GM23248 (cell line): ENCODE measurements at regions not wholly inside any gene's neighbourhood (a gene's known extent, or its start where the extent isn't known, plus 50 kb on each side); places are given as distances from the start of the nearest gene placed in this dataset.

ENCODE experiments used
- DNase-seq: peaks from one replicate; pipeline ENCODE4 v3.0.0-alpha.2; 2015
- H2AFZ ChIP-seq: fragments of 200-600 bp; sonication (generic); 2 replicates; pipeline ENCODE4 v1.6.1; 2016; ENCODE audit warnings: antibody characterized with exemption
- H3F3A ChIP-seq: fragments of 200-600 bp; sonication (generic); 2 replicates; pipeline ENCODE4 v1.6.1; 2016; ENCODE audit warnings: mild to moderate bottlenecking, antibody characterized with exemption, mixed run types; ENCODE audit not compliant: insufficient read depth
- H3K27ac ChIP-seq: fragments of 200-600 bp; sonication (generic); 2 replicates; pipeline ENCODE4 v1.5.1; 2016; ENCODE audit warnings: mild to moderate bottlenecking
- H3K27me3 ChIP-seq: fragments of 200-600 bp; sonication (generic); replicated peaks from 2 replicates; pipeline ENCODE4 v1.6.1; 2016; ENCODE audit warnings: mild to moderate bottlenecking; ENCODE audit not compliant: insufficient read depth
- H3K36me3 ChIP-seq: fragments of 200-600 bp; sonication (generic); 2 replicates; pipeline ENCODE4 v1.6.1; 2016; ENCODE audit warnings: low read depth, mild to moderate bottlenecking
- H3K4me1 ChIP-seq: fragments of 200-600 bp; sonication (generic); 2 replicates; pipeline ENCODE4 v1.6.1; 2016; ENCODE audit warnings: mild to moderate bottlenecking; ENCODE audit not compliant: insufficient read depth
- H3K4me2 ChIP-seq: fragments of 200-600 bp; sonication (generic); one replicate; pipeline ENCODE4 v1.6.1; 2016; ENCODE audit warnings: mild to moderate bottlenecking; ENCODE audit not compliant: unreplicated experiment
- H3K4me3 ChIP-seq: fragments of 200-600 bp; sonication (generic); 2 replicates; pipeline ENCODE4 v1.5.1; 2016; ENCODE audit warnings: mild to moderate bottlenecking
- H3K79me2 ChIP-seq: fragments of 200-600 bp; sonication (generic); 2 replicates; pipeline ENCODE4 v1.6.1; 2016; ENCODE audit warnings: mild to moderate bottlenecking; ENCODE audit not compliant: insufficient read depth
- H3K9ac ChIP-seq: fragments of 200-600 bp; sonication (generic); 2 replicates; pipeline ENCODE4 v1.6.1; 2016; ENCODE audit warnings: mild to moderate bottlenecking
- H3K9me2 ChIP-seq: fragments of 200-600 bp; sonication (generic); 2 replicates; pipeline ENCODE4 v1.6.1; 2016; ENCODE audit warnings: mixed run types, mild to moderate bottlenecking, moderate library complexity; ENCODE audit not compliant: insufficient read depth
- H3K9me3 ChIP-seq: fragments of 200-600 bp; sonication (generic); one replicate; pipeline ENCODE4 v1.6.1; 2017; ENCODE audit warnings: low read depth
- H4K20me1 ChIP-seq: fragments of 200-600 bp; sonication (generic); 2 replicates; pipeline ENCODE4 v1.6.0; 2016; ENCODE audit not compliant: insufficient read depth
- EZH2 ChIP-seq: fragments of 200-600 bp; sonication (generic); IDR thresholded peaks from 2 replicates; pipeline ENCODE4 v1.6.1; 2018; ENCODE audit warnings: antibody characterized with exemption, mild to moderate bottlenecking; ENCODE audit not compliant: insufficient read depth, poor library complexity, severe bottlenecking
- EZH2phosphoT487 ChIP-seq: fragments of 200-600 bp; sonication (generic); IDR thresholded peaks from 2 replicates; pipeline ENCODE4 v1.6.1; 2018; ENCODE audit warnings: antibody characterized with exemption, moderate library complexity, mild to moderate bottlenecking, low read depth; ENCODE audit not compliant: insufficient read depth
- WGBS, 2 experiments: methylation state at CpG; one replicate each; pipeline ENCODE4 v1.1.6; 2015 to 2017; ENCODE audit warnings: low lambda C conversion rate in 2 of 2, low coverage in 1 of 2; ENCODE audit errors: missing lambda C conversion rate in 2 of 2; 5-methylcytosine and 5-hydroxymethylcytosine counted together
- in situ Hi-C: fragments of 300-500 bp; cut with MboI; formaldehyde crosslinking; loops from 2 replicates; pipeline ENCODE4 v1.15.0; 2020

- in situ Hi-C loops = no loop called here
Observed at GRCh38 chr9:7340451-7340850, 459.1 kb downstream of the DMAC1 start.

GRCh38 chr9:7338586-7339281, 460.8 kb downstream of the DMAC1 start:
- WGBS, 2 experiments = 25 to 27% methylated on average over 6 of the region's 6 CpGs
- Histone ChIP-seq H3K79me2 (no peaks in the 10 kb centered on the region), H4K20me1 (no peaks in the 10 kb centered on the region), H3K9me2 (no peaks in the 10 kb centered on the region), H3F3A (no peaks in the 10 kb centered on the region), H3K27me3 (no peaks in the 10 kb centered on the region; the same call in none of the 2 replicates), H2AFZ (no peak overlapping the region), H3K4me2 (no peak overlapping the region), H3K4me1 (no peaks in the 10 kb centered on the region), H3K4me3 (no peak overlapping the region), H3K27ac (no peak overlapping the region), H3K9ac (no peak overlapping the region), H3K36me3 (no peaks in the 10 kb centered on the region), H3K9me3 (no peaks in the 10 kb centered on the region)
- no peak for DNase-seq
- TF ChIP-seq EZH2phosphoT487 (no peak), EZH2 (no peak)
- in situ Hi-C loops = no loop called here

More at GRCh38 chr9:7340451-7340850, 459.1 kb downstream of the DMAC1 start:
- H4K20me1 ChIP-seq = no peaks in the 10 kb centered on the region
- no peak overlapping the region for H3K4me2 ChIP-seq
- 56 to 59% methylated on average over 2 of the region's 2 CpGs for WGBS, 2 experiments
- no peak overlapping the region for H3K9ac ChIP-seq
- no peak for DNase-seq
- TF ChIP-seq EZH2phosphoT487 (no peak), EZH2 (no peak)
- no peak overlapping the region for H2AFZ ChIP-seq
- no peaks in the 10 kb centered on the region for H3K9me3 ChIP-seq
- H3K36me3 ChIP-seq = no peaks in the 10 kb centered on the region
- H3K4me1 ChIP-seq = no peaks in the 10 kb centered on the region
- H3K27me3 ChIP-seq = no peaks in the 10 kb centered on the region; the same call in none of the 2 replicates
- no peak overlapping the region for H3K4me3 ChIP-seq
- no peaks in the 10 kb centered on the region for H3F3A ChIP-seq
- no peak overlapping the region for H3K27ac ChIP-seq
- no peaks in the 10 kb centered on the region for H3K79me2 ChIP-seq
- no peaks in the 10 kb centered on the region for H3K9me2 ChIP-seq

GRCh38 chr9:7336356-7337065, 463.1 kb downstream of the DMAC1 start:
- in situ Hi-C loops = no loop called here
- DNase-seq = no peak

GRCh38 chr9:7333719-7334118, 465.9 kb downstream of the DMAC1 start:
- no peaks in the 10 kb centered on the region for H3K9me3 ChIP-seq
- no peaks in the 10 kb centered on the region for H3K9me2 ChIP-seq
- H3K36me3 ChIP-seq = no peaks in the 10 kb centered on the region
- WGBS, 2 experiments = 42 to 67% methylated on average over 1 of the region's 1 CpG
- TF ChIP-seq EZH2 (no peak), EZH2phosphoT487 (no peak)
- H4K20me1 ChIP-seq = no peaks in the 10 kb centered on the region
- H3F3A ChIP-seq = no peaks in the 10 kb centered on the region
- H3K79me2 ChIP-seq = no peaks in the 10 kb centered on the region
- in situ Hi-C loops = no loop called here
- no peak overlapping the region for H3K27ac ChIP-seq
- no peak overlapping the region for H3K9ac ChIP-seq
- H3K4me1 ChIP-seq = no peaks in the 10 kb centered on the region
- no peak overlapping the region for H3K4me2 ChIP-seq
- no peak overlapping the region for H2AFZ ChIP-seq
- no peaks in the 10 kb centered on the region; the same call in none of the 2 replicates for H3K27me3 ChIP-seq
- no peak for DNase-seq
- H3K4me3 ChIP-seq = no peak overlapping the region

More at GRCh38 chr9:7336356-7337065, 463.1 kb downstream of the DMAC1 start:
- no peak overlapping the region for H2AFZ ChIP-seq
- H3K79me2 ChIP-seq = no peaks in the 10 kb centered on the region
- H3K4me3 ChIP-seq = no peak overlapping the region
- no peaks in the 10 kb centered on the region for H3F3A ChIP-seq
- TF ChIP-seq EZH2phosphoT487 = no peak
- no peak for TF ChIP-seq EZH2
- H3K9me2 ChIP-seq = no peaks in the 10 kb centered on the region
- no peaks in the 10 kb centered on the region for H3K36me3 ChIP-seq
- WGBS, 2 experiments = 44 to 52% methylated on average over 1 to 2 of the region's 2 CpGs
- no peak overlapping the region for H3K4me2 ChIP-seq
- no peaks in the 10 kb centered on the region for H3K9me3 ChIP-seq
- no peak overlapping the region for H3K27ac ChIP-seq
- H3K27me3 ChIP-seq = no peaks in the 10 kb centered on the region; the same call in none of the 2 replicates
- H4K20me1 ChIP-seq = no peaks in the 10 kb centered on the region
- no peak overlapping the region for H3K9ac ChIP-seq
- no peaks in the 10 kb centered on the region for H3K4me1 ChIP-seq
